Endometrium (tissue), 2 donors: ENCODE measurements at regions not wholly inside any gene's neighbourhood (a gene's known extent, or its start where the extent isn't known, plus 50 kb on each side); places are given as distances from the start of the nearest gene placed in this dataset.
"Not testable (repeated sequence)": the region's sequence is repeated elsewhere in the genome, so short reads cannot be mapped to it uniquely, and the experiment has no call there.

Experiments
- FAIRE-seq: peaks from 2 replicates; lab custom pipeline; 2012; peaks lifted over from hg19 to GRCh38; lab: Jason Lieb, UNC
- donor health status: control.
- donor health status: control.

- not testable (repeated sequence) for FAIRE-seq
Observed at GRCh38 chr4:74505355-74505978, 60.5 kb downstream of the AREG start.

DNA sequence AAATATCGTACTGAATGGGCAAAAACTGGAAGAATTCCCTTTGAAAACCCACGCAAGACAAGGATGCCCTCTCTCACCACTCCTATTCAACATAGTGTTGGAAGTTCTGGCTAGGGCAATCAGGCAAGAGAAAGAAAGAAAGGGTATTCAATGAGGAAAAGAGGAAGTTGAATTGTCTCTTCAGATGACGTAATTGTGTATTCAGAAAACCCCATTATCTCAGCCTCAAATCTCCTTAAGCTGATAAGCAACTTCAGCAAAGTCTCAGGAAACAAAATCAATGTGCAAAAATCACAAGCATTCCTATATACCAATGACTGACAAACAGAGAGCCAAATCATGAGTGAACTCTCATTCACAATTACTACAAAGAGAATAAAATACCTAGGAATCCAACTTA lies 64.4 kb downstream of the AREG start:
- FAIRE-seq: not testable (repeated sequence)

DNA sequence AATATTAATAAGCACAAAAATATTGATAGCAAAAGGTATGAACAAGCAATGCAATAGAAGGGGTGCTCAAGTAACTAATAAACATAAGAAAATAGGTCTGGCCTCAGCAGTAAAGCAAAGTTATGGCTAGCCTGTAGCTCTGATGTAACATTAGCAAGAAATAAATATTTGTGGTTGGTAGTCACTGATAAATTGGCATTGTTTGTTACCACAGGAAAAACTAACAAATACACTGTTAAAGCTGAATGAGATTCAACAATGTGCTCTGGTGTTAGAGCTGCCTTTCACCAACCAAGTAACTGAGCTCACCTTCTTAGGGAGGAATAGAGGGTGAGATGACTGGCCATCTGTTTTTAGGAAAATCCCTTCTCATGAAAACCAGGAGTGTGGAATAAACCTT lies 71.4 kb downstream of the AREG start:
- no peak for FAIRE-seq

GRCh38 chr4:74517996-74518395 lies 73.1 kb downstream of the AREG start:
- no peak for FAIRE-seq

DNA sequence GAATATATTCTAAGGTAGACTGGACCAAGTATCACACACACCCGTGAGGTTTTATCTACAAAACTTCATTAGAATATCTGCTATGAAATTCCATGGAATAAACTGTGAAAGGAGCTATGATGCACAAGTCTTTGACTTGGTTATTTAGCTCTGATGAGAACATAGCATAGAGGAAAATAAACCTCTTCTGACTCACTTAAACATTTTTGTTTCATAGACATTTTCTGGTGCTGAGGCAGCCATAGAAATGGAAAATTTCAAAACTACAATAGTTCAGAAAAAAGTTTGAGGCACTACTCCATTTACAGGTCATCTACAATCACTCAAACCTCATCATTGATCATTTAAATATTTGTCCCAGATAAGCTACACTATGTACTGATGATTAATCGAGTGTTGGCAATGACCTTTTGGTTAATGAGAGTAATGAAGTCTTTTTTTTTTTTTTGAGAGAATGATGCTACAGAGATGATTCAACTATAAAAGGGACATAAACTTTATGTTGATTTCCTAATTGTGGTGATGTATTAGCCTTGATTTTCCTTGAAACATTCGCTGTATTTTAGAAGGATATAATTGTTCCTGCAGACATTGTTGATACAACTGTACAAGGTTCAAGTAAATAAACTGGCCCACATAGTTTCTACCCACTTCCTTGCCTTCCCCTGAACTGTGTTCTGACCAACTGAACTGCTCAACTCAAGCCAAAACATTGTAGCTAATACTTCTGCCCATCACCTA lies 77.5 kb downstream of the AREG start:
- FAIRE-seq: no peak

DNA sequence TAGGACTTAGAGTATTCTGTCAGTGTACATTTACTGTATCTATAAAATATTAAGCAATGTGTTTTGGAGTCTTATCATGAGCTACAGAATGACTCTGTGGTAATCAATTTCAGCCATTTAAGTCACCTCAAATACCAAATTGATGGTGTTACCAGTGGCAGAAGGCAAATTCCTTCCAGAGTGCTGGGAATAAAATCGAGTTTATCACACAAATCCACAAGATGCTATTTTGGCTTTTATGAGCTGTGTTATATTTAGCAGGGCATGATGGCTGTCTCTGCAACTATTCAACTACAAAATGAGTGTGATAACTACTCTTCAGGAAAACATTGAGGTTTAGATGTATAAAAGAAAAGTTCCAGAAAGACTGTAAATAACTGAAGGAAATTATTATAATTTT lies 78.2 kb downstream of the AREG start:
- FAIRE-seq: no peak

- no peak for FAIRE-seq
Observed at GRCh38 chr4:74524985-74525384, 80.0 kb downstream of the AREG start.

- FAIRE-seq: no peak
Observed at GRCh38 chr4:74527049-74527448, 82.1 kb downstream of the AREG start.

DNA sequence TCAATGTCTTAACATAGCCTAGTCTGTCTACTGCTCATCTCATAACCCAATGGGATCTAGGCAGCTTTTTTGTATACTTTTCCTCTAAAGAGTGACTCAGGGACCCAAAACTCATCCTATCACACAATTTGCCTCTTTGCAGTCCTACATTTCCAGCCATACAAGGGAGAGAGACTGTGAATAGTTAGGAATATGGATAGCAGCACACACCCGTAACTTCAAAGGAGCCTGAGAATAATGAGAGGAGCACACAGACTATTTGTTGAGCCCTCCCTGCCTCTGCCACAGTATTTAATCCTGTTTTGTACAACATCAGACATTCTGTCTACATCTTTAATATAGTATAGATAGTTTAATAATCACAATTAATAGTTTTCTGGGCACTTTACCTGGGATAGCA lies 83.2 kb downstream of the AREG start:
- FAIRE-seq: no peak

GRCh38 chr4:74529284-74530041 lies 84.5 kb downstream of the AREG start:
- no peak for FAIRE-seq

- FAIRE-seq: peak; percentile 15
Observed at GRCh38 chr4:74531963-74532794, 87.2 kb downstream of the AREG start.

GRCh38 chr4:74534121-74534520 lies 89.2 kb downstream of the AREG start:
- FAIRE-seq: no peak

DNA sequence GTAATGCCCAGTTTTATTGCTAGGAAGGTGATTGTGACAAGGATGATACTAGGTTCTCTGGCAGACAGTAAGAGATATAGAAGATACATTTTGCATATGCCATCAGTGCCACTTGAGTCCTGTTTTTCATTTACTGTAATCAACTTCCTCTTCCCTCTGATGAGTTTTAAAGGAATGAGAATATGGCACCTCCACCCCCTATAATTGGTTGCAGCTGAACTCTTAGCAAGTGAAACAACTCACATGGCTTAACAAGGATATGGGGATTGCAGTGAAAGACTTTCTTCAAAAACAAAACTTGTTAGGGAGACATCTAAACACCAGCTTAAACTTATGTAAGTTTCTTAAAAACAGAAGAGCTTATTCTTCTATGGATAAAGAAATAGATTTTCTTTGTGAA lies 90.0 kb downstream of the AREG start:
- no peak for FAIRE-seq

DNA sequence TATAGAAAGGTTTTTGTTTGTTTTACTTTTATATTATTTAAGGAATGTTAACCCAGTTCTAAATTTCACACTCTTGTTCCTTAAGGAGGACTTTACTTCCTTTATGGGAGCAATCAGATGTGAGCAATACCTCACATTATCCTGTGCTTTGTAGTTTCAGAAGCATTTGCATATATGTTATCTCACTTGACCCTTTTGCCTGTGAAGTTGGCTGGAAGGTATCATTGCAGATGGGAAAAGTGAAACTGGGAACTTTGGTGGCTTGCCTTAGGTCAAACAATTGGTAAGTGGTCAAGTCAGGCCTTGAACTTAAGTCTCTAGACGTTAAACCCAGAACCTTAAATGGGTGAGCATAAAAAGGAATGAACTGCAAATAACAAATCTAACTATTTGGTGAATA lies 90.6 kb downstream of the AREG start:
- no peak for FAIRE-seq

DNA sequence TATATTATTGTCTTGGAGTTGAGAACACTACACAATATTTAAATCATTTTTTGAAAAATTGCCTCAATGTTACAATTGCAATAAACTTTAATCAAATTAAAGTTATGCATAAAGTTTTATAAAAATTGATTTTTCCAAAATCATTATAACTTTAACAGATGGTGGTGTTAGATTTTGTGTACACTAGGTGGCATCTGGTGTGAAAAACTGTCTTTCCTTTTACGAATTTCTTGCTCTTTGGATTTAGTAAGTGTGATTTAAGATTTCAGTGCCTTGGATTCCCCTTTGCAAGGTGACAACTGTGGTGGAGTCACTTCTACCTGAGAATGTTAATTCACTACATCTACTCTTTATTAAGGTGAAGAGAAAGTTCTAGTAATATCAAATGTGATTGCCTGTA lies 91.6 kb downstream of the AREG start:
- FAIRE-seq: no peak

DNA sequence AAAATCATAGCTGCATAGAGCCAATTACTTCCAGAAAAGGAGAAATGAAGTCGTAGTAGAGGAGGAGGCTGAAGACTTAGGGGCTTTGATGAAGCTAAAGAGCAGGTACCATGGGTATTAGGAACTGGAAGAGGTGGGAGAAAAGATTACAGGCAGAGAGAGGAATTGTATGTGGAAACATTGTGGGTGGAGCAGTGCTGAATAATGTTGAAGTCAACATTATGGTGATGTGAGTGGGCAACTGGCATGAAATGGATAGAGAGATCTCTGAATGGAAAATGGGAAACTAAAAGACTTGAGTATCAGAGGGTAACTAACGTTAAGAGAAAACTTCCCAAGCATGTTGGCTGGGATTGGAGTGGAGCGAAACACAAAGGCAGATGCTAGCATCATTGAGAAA lies 92.5 kb downstream of the AREG start:
- FAIRE-seq: no peak

DNA sequence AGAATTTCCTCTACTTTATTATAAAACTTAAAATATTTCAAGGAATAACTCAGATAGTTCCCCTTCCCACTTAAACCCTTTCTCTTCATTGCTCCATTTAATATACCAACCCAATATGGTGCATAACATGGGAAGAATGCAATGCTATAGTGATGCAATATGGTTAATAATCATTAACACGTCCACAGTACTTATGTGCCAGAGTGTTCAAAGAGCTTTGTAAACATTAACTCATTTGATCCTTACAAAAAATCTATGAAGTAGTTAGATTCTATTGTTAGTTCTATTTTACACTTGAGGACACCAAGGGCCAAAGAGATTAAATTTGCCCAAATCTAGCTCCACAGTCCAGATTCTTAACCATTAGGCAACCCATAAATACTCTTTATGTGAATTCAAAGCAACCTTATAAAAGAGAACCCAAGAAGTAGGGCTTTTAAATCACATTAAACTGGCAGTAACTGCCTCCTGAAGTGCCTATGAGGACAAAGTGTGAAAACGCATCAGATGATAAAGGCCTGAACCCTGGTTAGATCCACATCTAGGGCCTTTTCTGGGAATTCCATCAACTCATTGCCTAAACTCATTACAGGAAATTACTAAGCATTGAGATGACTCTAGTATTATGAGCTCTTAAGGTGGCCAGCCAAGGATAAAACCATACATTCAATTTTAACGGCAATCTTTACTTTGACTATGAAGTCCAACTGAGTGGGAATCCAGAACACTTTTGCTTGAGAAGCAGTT lies 94.3 kb downstream of the AREG start:
- no peak for FAIRE-seq

- no peak for FAIRE-seq
Observed at GRCh38 chr4:74540193-74540592, 95.3 kb downstream of the AREG start.

DNA sequence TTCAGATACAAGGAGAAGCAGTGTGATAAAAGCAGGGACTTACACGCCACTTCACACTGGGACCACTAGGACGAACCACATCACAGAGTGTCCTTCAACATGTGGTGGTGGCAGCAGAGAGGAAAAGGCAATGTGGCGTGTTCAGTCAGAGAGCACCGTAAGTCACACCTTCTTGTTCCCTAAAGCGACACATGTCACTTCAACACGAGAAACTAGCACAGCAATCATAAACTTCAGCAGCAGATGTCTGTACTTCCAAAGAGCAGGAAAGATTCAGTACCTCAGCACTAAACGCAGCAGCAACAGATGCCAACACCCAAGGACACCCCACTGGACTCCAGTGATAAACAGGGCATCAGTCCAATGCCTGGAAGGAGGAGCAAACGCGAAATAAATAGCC lies 96.7 kb downstream of the AREG start:
- FAIRE-seq: no peak

- FAIRE-seq: no peak
Observed at GRCh38 chr4:74543231-74543781, 98.4 kb downstream of the AREG start.

DNA sequence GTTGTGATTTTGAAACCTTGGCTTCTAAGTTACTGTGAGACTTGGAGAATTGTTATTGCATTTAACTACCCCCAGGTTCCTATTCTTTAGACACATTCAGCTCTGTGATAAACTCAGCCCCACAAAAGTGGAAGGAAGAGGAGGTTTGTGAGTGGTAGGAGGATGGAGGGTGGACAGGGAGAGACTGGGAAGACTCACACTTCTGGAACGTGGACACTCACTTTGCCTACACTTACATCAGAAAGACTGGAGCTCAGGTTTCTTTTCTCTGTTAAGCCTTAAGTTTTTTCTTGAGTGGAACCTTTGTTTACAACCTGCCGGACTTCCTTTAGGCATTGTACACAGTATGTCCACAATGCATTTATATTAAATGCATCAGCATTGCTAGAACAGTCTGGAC lies 99.0 kb downstream of the AREG start:
- FAIRE-seq: no peak
